C4-2B (cell line): ENCODE measurements at regions not wholly inside any gene's neighbourhood (a gene's known extent, or its start where the extent isn't known, plus 50 kb on each side); places are given as distances from the start of the nearest gene placed in this dataset.

ENCODE experiments used
- CTCF ChIP-seq: fragments of 450-650 bp; conservative IDR thresholded peaks from 2 replicates; pipeline ENCODE4 v1.5.1; 2017; ENCODE audit warnings: mild to moderate bottlenecking
- ZFX ChIP-seq: fragments of 450-650 bp; IDR thresholded peaks from 2 replicates; pipeline ENCODE4 v1.6.1; 2017

- no peak for TF ChIP-seq CTCF
- no peak for TF ChIP-seq ZFX
Measured at GRCh38 chr20:39295301-39295700, 333.2 kb downstream of the DHX35 start.
